Epithelial cell of prostate (primary cell): ENCODE measurements at regions not wholly inside any gene's neighbourhood (a gene's known extent, or its start where the extent isn't known, plus 50 kb on each side); places are given as distances from the start of the nearest gene placed in this dataset.

Source experiments
- DNase-seq: peaks from one replicate; pipeline ENCODE4 v3.0.0-alpha.2; 2011; ENCODE audit warnings: low read depth, low spot score
- H3K27ac ChIP-seq: fragments of 450-650 bp; 2 replicates; pipeline ENCODE4 v1.5.1; 2017; ENCODE audit warnings: mild to moderate bottlenecking

- H3K27ac ChIP-seq: no peak overlapping the region
- DNase-seq: no peak
Measured at GRCh38 chr11:19530505-19530904, 182.1 kb upstream of the NAV2 start.

GRCh38 chr11:19526119-19526518, 186.5 kb upstream of the NAV2 start:
- no peak for DNase-seq
- no peak overlapping the region for H3K27ac ChIP-seq

- DNase-seq: no peak
- no peak overlapping the region for H3K27ac ChIP-seq
Measured at GRCh38 chr11:19525714-19526113, 186.9 kb upstream of the NAV2 start.

GRCh38 chr11:19525276-19525675, 187.4 kb upstream of the NAV2 start:
- no peak for DNase-seq
- H3K27ac ChIP-seq: no peak overlapping the region

- no peak overlapping the region for H3K27ac ChIP-seq
- no peak for DNase-seq
Measured at GRCh38 chr11:19524171-19524671, 188.4 kb upstream of the NAV2 start.

- no peak for DNase-seq
- no peak overlapping the region for H3K27ac ChIP-seq
Measured at GRCh38 chr11:19520681-19521080, 192.0 kb upstream of the NAV2 start.

- H3K27ac ChIP-seq: no peak overlapping the region
Measured at GRCh38 chr11:19519912-19520641, 192.6 kb upstream of the NAV2 start.

GRCh38 chr11:19519353-19519752, 193.3 kb upstream of the NAV2 start:
- no peak overlapping the region for H3K27ac ChIP-seq
- no peak for DNase-seq

More at GRCh38 chr11:19519912-19520641, 192.6 kb upstream of the NAV2 start:
- DNase-seq: no peak

GRCh38 chr11:19513253-19513652, 199.4 kb upstream of the NAV2 start:
- DNase-seq: no peak
- H3K27ac ChIP-seq: no peak overlapping the region

- no peak overlapping the region for H3K27ac ChIP-seq
- no peak for DNase-seq
Measured at GRCh38 chr11:19512618-19513017, 200.0 kb upstream of the NAV2 start.

- H3K27ac ChIP-seq: no peak overlapping the region
- no peak for DNase-seq
Measured at GRCh38 chr11:19511413-19512183, 201.0 kb upstream of the NAV2 start.

- DNase-seq: no peak
Measured at GRCh38 chr11:19511066-19511412, 201.6 kb upstream of the NAV2 start.

GRCh38 chr11:19510468-19510867, 202.2 kb upstream of the NAV2 start:
- no peak for DNase-seq
- H3K27ac ChIP-seq: no peak overlapping the region

More at GRCh38 chr11:19511066-19511412, 201.6 kb upstream of the NAV2 start:
- no peak overlapping the region for H3K27ac ChIP-seq

- no peak for DNase-seq
- H3K27ac ChIP-seq: no peak overlapping the region
Measured at GRCh38 chr11:19509215-19509614, 203.4 kb upstream of the NAV2 start.

GRCh38 chr11:19508165-19508564, 204.5 kb upstream of the NAV2 start:
- no peak for DNase-seq
- H3K27ac ChIP-seq: no peak overlapping the region

- no peak for DNase-seq
- no peak overlapping the region for H3K27ac ChIP-seq
Measured at GRCh38 chr11:19506816-19507486, 205.7 kb upstream of the NAV2 start.

GRCh38 chr11:19502691-19503253, 209.9 kb upstream of the NAV2 start:
- no peak for DNase-seq
- H3K27ac ChIP-seq: no peak overlapping the region

- H3K27ac ChIP-seq: no peak overlapping the region
- no peak for DNase-seq
Measured at GRCh38 chr11:19501631-19502030, 211.0 kb upstream of the NAV2 start.

GRCh38 chr11:19499999-19500398, 212.6 kb upstream of the NAV2 start:
- no peak for DNase-seq
- no peak overlapping the region for H3K27ac ChIP-seq

- peak; percentile 1 for DNase-seq
Measured at GRCh38 chr11:19499026-19499669, 213.5 kb upstream of the NAV2 start.

More at GRCh38 chr11:19499026-19499669, 213.5 kb upstream of the NAV2 start:
- no peak overlapping the region for H3K27ac ChIP-seq
